ENCODE measurements at regions not wholly inside any gene's neighbourhood (a gene's known extent, or its start where the extent isn't known, plus 50 kb on each side); places are given as distances from the start of the nearest gene placed in this dataset.

GRCh38 chr22:27255580-27255979 is 546.0 kb downstream of the MN1 start:
- TF ChIP-seq EZH2 (IDR thresholded peaks at IDR 0.05; ENCODE audit: borderline replicate concordance, low read depth, low read length, poor library complexity, severe bottlenecking) (no peak), CTCF (conservative IDR thresholded peaks at IDR 0.05; ENCODE audit: low read depth, low read length) (no peak)

Data from A673 (cell line).